ENCODE measurements at regions not wholly inside any gene's neighbourhood (a gene's known extent, or its start where the extent isn't known, plus 50 kb on each side); places are given as distances from the start of the nearest gene placed in this dataset.

DNA sequence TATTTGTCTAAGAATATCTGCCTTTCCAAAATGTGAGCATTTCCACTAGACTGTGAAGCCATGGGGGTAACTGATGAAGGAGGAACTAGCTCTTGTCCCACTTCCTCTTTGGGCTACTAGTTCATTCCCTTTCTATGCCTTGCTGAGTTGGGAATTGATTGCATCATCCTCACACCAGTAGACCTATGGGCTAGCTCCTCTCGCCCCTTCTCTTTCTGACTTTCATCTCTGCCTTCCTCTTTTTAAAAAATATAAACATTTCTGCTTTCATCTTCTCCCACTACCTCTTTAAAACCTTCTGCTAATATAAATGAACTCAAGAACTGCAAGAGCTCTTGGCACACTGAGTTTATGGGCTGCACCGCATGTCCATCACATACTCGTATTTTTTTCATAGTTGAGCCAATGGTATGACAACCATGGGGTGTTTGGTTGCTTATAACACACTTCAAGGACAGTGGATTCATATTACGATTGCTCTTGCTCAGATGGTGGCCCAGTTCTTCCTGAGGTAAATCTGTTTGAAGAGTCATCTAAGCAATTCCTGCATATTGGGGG lies 182.0 kb downstream of the REEP3 start:
- in situ Hi-C loops (cut with HindIII; ENCODE audit: low pct_ligation_motif_present, low pct_unique_long_range_greater_than_20kb, low sequenced_read_pairs) = loop anchor here (25.0 kb wide), 1 partner anchor 491 kb away; no protein-coding TSS in a partner anchor

GRCh38 chr10:63703740-63704345 lies 182.6 kb downstream of the REEP3 start:
- DNase-seq = no peak
- in situ Hi-C loops (cut with HindIII; ENCODE audit: low pct_ligation_motif_present, low pct_unique_long_range_greater_than_20kb, low sequenced_read_pairs) = loop anchor here (25.0 kb wide), 1 partner anchor 492 kb away; no protein-coding TSS in a partner anchor

More for the DNA sequence above, 182.0 kb downstream of the REEP3 start:
- DNase-seq = peak; percentile 49

DNA sequence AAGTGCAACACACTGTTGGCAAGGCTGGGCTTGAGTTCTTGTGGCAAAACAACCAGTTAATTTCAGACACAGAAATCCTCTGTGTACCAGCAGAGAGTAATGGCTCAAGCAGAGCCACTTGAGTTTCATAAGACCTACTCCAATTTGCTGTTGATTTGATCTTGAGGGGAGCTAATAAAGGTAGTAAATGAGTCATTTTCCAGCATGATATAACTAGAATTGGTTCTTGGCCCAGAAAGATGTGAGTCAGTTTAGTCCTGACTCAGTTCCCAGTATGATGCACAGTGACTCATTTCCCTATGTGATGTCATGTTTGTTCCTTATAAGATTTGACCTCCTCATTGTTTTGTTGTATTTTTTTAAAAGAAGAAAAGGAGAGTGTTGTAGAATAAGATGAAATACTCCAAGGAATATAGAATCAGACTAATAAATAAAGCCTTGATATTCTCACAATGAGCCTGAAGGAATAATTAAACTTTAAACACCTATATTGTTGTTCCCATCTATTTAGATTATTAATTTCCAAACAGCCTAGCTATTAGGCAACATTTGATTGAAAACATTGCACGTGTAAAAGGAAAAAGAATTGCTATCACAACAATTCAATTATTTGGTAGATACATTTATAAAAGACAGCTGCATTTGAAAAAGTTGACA lies 186.2 kb downstream of the REEP3 start:
- in situ Hi-C loops (cut with HindIII; ENCODE audit: low pct_ligation_motif_present, low pct_unique_long_range_greater_than_20kb, low sequenced_read_pairs) = loop anchor here (25.0 kb wide), 1 partner anchor 495 kb away; no protein-coding TSS in a partner anchor
- DNase-seq = peak; percentile 97

- DNase-seq = no peak
- in situ Hi-C loops (cut with HindIII; ENCODE audit: low pct_ligation_motif_present, low pct_unique_long_range_greater_than_20kb, low sequenced_read_pairs) = loop anchor here (25.0 kb wide), 1 partner anchor 496 kb away; no protein-coding TSS in a partner anchor
Observed at GRCh38 chr10:63708421-63708820, 187.2 kb downstream of the REEP3 start.

- in situ Hi-C loops (cut with HindIII; ENCODE audit: low pct_ligation_motif_present, low pct_unique_long_range_greater_than_20kb, low sequenced_read_pairs) = loop anchor here (25.0 kb wide), 1 partner anchor 498 kb away; no protein-coding TSS in a partner anchor
- no peak for DNase-seq
Observed at GRCh38 chr10:63710703-63711102, 189.5 kb downstream of the REEP3 start.

DNA sequence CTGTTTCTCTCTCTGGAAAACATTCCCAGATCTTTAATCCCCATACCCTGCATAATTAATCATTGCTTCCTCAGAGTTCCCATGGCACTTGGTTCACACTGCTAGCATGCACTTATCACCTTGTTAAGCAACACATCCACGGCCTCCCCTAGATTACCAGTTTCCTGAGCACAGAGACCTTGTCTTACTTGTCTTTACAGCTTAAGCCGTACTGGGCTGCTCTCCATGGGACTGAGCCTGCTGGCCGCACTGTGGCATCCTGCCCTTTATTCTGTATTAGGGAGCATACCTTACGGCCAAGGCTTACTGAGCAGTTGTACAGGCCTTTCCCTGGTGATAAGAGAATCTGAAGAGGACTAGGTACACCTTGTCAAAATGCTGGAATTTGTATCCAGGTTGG lies 190.2 kb downstream of the REEP3 start:
- in situ Hi-C loops (cut with HindIII; ENCODE audit: low pct_ligation_motif_present, low pct_unique_long_range_greater_than_20kb, low sequenced_read_pairs) = loop anchor here (25.0 kb wide), 1 partner anchor 499 kb away; no protein-coding TSS in a partner anchor

DNA sequence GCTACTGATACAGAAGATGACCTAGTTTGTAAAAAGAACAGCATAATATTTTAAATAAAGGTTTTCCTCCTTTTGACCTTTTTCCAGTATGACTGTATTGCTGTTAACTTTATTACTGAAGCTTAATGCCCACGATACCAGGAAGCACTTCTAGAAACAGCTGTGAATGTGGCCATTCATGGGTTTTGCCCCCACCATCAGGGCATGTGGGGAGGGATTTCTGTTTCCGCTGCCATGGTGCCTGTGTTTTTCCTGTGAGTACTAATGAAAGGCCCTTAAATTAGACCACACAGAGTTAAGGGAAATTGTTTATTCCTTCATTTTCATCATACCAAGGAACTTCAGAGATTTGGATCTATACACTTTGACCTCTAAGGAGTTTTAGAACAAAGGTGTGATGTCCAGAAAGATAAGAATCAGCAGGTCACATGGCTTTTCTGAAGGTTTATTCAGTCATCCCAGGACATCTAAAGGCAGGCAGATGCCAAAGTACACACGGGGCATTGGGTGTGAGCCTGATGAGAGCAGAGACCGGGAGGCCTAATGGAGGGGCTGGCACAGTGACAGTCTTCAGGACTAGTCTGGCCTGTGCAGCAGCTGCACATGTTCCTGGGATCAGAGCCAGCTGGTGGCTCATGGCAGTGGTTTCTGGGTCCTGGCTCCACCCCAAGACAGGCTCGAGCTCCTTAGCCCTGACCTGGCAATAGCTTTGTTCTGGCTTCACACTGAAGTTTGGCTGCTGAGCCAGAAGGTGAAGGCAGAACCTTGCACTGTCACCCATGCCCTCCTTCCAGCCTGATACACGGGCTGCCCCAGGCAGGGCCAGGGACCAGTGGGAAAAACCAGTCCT lies 190.9 kb downstream of the REEP3 start:
- in situ Hi-C loops (cut with HindIII; ENCODE audit: low pct_ligation_motif_present, low pct_unique_long_range_greater_than_20kb, low sequenced_read_pairs) = loop anchor here (25.0 kb wide), 1 partner anchor 500 kb away; no protein-coding TSS in a partner anchor
- peak; percentile 94 for DNase-seq

More for the DNA sequence above, 190.2 kb downstream of the REEP3 start:
- no peak for DNase-seq

DNA sequence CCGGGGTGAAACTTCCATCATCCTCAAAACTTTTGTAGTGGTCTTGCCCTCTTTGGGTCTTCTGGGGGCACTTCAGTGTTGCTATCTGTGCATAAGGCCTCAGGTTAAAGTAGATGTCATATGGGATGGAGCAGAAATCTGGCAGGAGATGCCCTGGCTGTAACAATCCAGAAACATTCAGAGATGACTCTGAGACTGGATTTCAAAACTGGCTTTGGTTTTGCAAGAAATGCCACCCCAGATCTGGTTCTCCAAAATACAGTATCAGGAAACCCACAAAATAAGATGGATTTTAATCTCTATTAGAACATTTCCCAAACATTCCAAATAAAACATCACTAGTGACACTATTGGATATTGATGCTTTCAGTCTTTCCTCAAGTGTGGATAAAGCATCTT lies 191.5 kb downstream of the REEP3 start:
- in situ Hi-C loops (cut with HindIII; ENCODE audit: low pct_ligation_motif_present, low pct_unique_long_range_greater_than_20kb, low sequenced_read_pairs) = loop anchor here (25.0 kb wide), 1 partner anchor 500 kb away; no protein-coding TSS in a partner anchor
- DNase-seq = no peak

DNA sequence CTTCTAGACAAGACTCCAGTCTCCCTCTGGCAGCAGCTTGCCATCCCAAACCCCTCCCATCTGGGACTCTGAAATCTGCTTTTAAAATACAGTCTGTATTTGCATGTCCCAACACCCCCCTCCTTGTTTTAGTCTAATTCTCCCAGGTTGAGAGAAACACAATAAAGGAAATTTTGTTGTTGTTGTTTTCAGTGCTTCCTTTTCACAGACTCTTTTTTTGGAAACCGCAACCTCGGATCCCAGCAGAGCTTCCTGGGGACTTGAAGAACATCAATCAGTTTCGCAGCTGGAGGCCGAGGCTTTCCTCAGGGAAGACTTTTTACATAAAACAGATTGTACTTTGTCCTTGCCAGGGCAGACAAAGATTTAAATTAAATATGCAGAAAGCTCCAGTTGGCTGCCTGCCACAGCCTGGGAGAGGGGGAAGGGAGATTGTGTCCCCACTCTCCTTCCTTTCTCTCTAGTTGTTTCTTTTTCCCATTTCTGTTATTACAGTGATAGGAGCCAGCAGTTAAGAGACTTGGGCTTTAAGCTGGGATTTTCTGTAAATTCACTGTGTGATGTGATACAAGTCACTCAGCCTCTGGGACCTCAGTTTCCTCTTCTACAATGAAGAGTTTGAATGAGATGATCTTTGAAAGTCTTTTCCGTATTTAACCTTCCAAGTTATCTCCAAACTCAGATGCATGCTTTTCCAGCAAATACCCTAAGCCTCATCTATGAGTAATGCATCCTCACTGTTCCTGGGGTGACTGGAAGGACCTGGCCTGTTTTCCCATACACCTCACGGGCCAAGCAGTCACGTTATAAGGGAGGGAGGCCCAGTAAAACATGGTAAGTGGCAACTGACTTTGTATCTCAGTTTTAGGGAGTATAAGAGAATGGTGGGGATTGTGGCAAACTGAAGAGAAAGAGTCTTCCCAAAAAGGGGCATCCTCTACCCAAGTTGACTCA lies 192.3 kb downstream of the REEP3 start:
- no peak for DNase-seq
- in situ Hi-C loops (cut with HindIII; ENCODE audit: low pct_ligation_motif_present, low pct_unique_long_range_greater_than_20kb, low sequenced_read_pairs) = loop anchor here (25.0 kb wide), 1 partner anchor 501 kb away; no protein-coding TSS in a partner anchor

DNA sequence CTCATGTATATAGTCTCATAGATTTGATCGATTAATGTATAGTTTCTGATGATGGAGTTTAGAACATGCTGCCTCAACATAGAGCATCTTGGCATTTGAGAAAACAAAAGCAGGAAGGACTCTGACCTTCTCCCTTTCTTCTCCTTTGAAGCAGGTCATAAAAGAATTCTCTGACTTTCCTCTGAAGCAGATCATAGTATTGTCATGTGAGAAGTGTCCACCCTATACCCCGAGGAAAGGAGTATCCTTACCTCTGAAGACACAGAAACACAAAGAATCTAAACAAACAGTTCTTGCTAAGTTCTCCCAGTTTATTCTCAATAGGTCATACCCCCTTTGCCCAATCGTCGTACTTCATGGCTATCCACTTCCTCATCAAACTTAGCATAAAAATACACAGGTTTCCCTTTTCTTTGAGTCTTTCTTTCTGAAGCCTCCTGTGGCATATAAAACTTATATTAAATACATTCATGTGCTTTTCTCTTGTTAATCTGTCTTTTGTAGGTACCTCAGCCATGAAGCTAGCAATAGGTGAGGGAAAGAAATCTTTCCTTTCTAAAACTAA lies 194.9 kb downstream of the REEP3 start:
- DNase-seq = no peak
- in situ Hi-C loops (cut with HindIII; ENCODE audit: low pct_ligation_motif_present, low pct_unique_long_range_greater_than_20kb, low sequenced_read_pairs) = loop anchor here (25.0 kb wide), 1 partner anchor 504 kb away; no protein-coding TSS in a partner anchor

- DNase-seq = peak; percentile 64
- in situ Hi-C loops (cut with HindIII; ENCODE audit: low pct_ligation_motif_present, low pct_unique_long_range_greater_than_20kb, low sequenced_read_pairs) = loop anchor here (25.0 kb wide), 1 partner anchor 505 kb away; no protein-coding TSS in a partner anchor
Observed at GRCh38 chr10:63717027-63717715, 196.0 kb downstream of the REEP3 start.

- in situ Hi-C loops (cut with HindIII; ENCODE audit: low pct_ligation_motif_present, low pct_unique_long_range_greater_than_20kb, low sequenced_read_pairs) = loop anchor here (25.0 kb wide), 1 partner anchor 506 kb away; no protein-coding TSS in a partner anchor
- peak; percentile 65 for DNase-seq
Observed at GRCh38 chr10:63718006-63718405, 196.8 kb downstream of the REEP3 start.

GRCh38 chr10:63718421-63718820 lies 197.2 kb downstream of the REEP3 start:
- in situ Hi-C loops (cut with HindIII; ENCODE audit: low pct_ligation_motif_present, low pct_unique_long_range_greater_than_20kb, low sequenced_read_pairs) = loop anchor here (25.0 kb wide), 1 partner anchor 506 kb away; no protein-coding TSS in a partner anchor

DNA sequence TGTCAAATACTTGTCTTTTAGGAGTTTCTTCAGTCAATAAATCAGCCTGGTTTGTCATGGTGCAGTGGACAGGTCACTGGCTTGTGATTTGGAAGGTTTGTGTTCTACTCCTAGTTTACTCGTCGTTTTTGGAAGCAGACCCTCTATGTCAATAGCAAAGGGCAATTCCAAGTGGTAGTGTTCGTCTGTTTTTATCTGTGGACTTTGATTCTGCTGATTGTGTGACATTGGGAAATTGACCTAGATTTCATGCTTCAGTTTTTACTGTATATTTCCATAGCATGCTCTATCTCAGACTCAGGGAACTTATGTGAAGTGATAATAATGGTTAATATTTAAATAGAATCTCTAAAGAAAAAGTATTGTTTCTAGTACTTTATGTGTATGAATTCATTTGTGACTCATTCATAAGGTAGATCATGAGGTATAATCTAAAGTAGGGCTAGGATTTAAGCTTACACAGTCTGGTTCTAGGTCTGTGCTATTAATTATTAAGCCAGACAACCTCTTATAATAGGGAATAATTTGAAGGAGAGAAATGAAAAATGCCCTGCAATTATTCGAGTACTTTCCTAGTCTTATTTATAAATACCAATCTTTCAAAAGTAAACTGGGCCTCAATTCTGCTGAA lies 198.1 kb downstream of the REEP3 start:
- DNase-seq = no peak
- in situ Hi-C loops (cut with HindIII; ENCODE audit: low pct_ligation_motif_present, low pct_unique_long_range_greater_than_20kb, low sequenced_read_pairs) = loop anchor here (25.0 kb wide), 1 partner anchor 507 kb away; no protein-coding TSS in a partner anchor

More at GRCh38 chr10:63718421-63718820, 197.2 kb downstream of the REEP3 start:
- DNase-seq = no peak

DNA sequence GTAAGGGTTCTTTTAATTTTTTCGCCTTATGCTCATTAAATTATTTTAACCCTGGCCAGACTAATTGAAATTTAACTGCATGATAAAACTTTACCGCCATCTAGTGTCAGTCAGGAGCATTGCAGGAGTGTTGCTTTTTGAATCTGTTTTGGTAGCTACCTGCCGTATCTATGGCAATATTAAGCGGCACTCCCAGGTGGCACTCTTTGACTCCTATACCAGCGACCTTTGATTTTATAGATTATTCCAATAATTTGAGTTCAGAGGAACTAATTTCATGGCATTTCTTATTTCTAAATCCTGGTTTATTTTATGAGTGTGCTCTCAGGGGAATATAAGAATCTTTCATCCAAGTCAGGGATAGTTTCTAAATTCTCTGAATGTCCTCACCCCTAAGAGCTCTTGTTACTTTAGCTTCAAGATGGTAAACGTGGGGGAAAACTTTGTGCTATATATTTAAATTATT lies 198.9 kb downstream of the REEP3 start:
- in situ Hi-C loops (cut with HindIII; ENCODE audit: low pct_ligation_motif_present, low pct_unique_long_range_greater_than_20kb, low sequenced_read_pairs) = loop anchor here (25.0 kb wide), 1 partner anchor 508 kb away; no protein-coding TSS in a partner anchor
- DNase-seq = peak; percentile 54

- in situ Hi-C loops (cut with HindIII; ENCODE audit: low pct_ligation_motif_present, low pct_unique_long_range_greater_than_20kb, low sequenced_read_pairs) = loop anchor here (25.0 kb wide), 1 partner anchor 508 kb away; no protein-coding TSS in a partner anchor
- no peak for DNase-seq
Observed at GRCh38 chr10:63720676-63721075, 199.5 kb downstream of the REEP3 start.
